ENCODE measurements at regions not wholly inside any gene's neighbourhood (a gene's known extent, or its start where the extent isn't known, plus 50 kb on each side); places are given as distances from the start of the nearest gene placed in this dataset.

DNA sequence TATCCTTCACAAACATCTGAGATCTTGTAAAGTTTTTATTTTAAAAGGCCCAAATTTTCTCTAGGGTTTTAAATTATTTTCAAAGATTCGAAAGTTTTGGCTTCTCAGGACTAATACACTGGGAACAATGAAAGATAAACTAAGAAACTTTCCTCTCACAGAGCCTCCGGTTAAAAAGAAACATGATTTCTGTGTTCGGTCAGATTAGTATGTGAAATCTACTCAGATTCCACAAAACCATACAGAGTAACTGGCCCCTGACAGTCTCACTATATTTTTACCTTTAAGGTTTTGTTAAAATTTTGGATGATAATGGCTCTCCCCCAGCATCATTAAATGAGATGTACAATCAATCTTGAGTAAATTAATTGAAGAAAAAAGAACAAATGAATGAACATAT lies 471.0 kb downstream of the COL12A1 start:
- TF ChIP-seq EZH2 (IDR thresholded peaks at IDR 0.05; ENCODE audit: insufficient read depth, low read length) = no peak
- TF ChIP-seq, protein P1, sequence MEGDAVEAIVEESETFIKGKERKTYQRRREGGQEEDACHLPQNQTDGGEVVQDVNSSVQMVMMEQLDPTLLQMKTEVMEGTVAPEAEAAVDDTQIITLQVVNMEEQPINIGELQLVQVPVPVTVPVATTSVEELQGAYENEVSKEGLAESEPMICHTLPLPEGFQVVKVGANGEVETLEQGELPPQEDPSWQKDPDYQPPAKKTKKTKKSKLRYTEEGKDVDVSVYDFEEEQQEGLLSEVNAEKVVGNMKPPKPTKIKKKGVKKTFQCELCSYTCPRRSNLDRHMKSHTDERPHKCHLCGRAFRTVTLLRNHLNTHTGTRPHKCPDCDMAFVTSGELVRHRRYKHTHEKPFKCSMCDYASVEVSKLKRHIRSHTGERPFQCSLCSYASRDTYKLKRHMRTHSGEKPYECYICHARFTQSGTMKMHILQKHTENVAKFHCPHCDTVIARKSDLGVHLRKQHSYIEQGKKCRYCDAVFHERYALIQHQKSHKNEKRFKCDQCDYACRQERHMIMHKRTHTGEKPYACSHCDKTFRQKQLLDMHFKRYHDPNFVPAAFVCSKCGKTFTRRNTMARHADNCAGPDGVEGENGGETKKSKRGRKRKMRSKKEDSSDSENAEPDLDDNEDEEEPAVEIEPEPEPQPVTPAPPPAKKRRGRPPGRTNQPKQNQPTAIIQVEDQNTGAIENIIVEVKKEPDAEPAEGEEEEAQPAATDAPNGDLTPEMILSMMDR (IDR thresholded peaks at IDR 0.05; ENCODE audit: insufficient read depth, low read depth, low read length) = no peak

Measured in astrocyte (in vitro differentiated cells and primary cell).